WTC11 (cell line): ENCODE measurements at regions not wholly inside any gene's neighbourhood (a gene's known extent, or its start where the extent isn't known, plus 50 kb on each side); places are given as distances from the start of the nearest gene placed in this dataset.

Experiments
- AFF4 ChIP-seq: sonication (generic); formaldehyde crosslinking; IDR thresholded peaks from 2 replicates; pipeline ENCODE4 v1.8.1; 2023; ENCODE audit warnings: mild to moderate bottlenecking, missing genetic modification reagents, borderline replicate concordance
- ATF1 ChIP-seq: sonication (generic); formaldehyde crosslinking; IDR thresholded peaks from 2 replicates; pipeline ENCODE4 v1.8.1; 2023; ENCODE audit warnings: mild to moderate bottlenecking, moderate library complexity, missing genetic modification reagents
- CTCF ChIP-seq: fragments of 200-600 bp; IDR thresholded peaks from 2 replicates; pipeline ENCODE4 v1.8.0; 2022; ENCODE audit warnings: antibody characterized with exemption
- FOXJ3 ChIP-seq: sonication (generic); formaldehyde crosslinking; IDR thresholded peaks from 2 replicates; pipeline ENCODE4 v1.9.0; 2021; ENCODE audit warnings: missing genetic modification reagents, mild to moderate bottlenecking, borderline replicate concordance
- FOXP1 ChIP-seq: sonication (generic); formaldehyde crosslinking; IDR thresholded peaks from 2 replicates; pipeline ENCODE4 v1.8.0; 2022; ENCODE audit warnings: missing genetic modification reagents, mild to moderate bottlenecking, moderate library complexity, borderline replicate concordance
- IRF1 ChIP-seq: sonication (generic); formaldehyde crosslinking; IDR thresholded peaks from 2 replicates; pipeline ENCODE4 v1.8.0; 2023; ENCODE audit warnings: missing genetic modification reagents
- NFE2L1 ChIP-seq: sonication (generic); formaldehyde crosslinking; IDR thresholded peaks from 2 replicates; pipeline ENCODE4 v1.8.1; 2023; ENCODE audit warnings: missing genetic modification reagents
- NR3C1 ChIP-seq: sonication (generic); formaldehyde crosslinking; conservative IDR thresholded peaks from 2 replicates; pipeline ENCODE4 v1.8.1; 2023; ENCODE audit warnings: low read depth, mild to moderate bottlenecking, missing genetic modification reagents
- TEAD4 ChIP-seq: sonication (generic); formaldehyde crosslinking; IDR thresholded peaks from 2 replicates; pipeline ENCODE4 v1.8.0; 2022; ENCODE audit warnings: mild to moderate bottlenecking, missing genetic modification reagents
- TF ChIP-seq, protein P1 (sequence below): sonication (generic); formaldehyde crosslinking; IDR thresholded peaks from 2 replicates; pipeline ENCODE4 v1.8.0; 2022; ENCODE audit warnings: mild to moderate bottlenecking, missing genetic modification reagents

- TF ChIP-seq CTCF (no peak), FOXP1 (CRISPR knock-in tag) (no peak), IRF1 (CRISPR knock-in tag) (no peak), TEAD4 (CRISPR knock-in tag) (no peak), ATF1 (CRISPR knock-in tag) (no peak), AFF4 (CRISPR knock-in tag) (no peak), FOXJ3 (CRISPR knock-in tag) (no peak), NFE2L1 (CRISPR knock-in tag) (no peak), NR3C1 (CRISPR knock-in tag) (no peak)
- TF ChIP-seq, protein P1, sequence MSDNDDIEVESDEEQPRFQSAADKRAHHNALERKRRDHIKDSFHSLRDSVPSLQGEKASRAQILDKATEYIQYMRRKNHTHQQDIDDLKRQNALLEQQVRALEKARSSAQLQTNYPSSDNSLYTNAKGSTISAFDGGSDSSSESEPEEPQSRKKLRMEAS = no peak
Observed at GRCh38 chr11:64441127-64441526, 82.2 kb downstream of the RPS6KA4 start.
